ENCODE measurements at regions not wholly inside any gene's neighbourhood (a gene's known extent, or its start where the extent isn't known, plus 50 kb on each side); places are given as distances from the start of the nearest gene placed in this dataset.

- no peak for TF ChIP-seq POLR2A (IDR thresholded peaks at IDR 0.05)
- TF ChIP-seq CTCF (IDR thresholded peaks at IDR 0.05), result no peak
Observed at GRCh38 chr7:20846791-20847190, 60.1 kb upstream of the SP8 start.

All from lower leg skin (tissue), 3 donors.